Natural killer cell (primary cell): ENCODE measurements at regions not wholly inside any gene's neighbourhood (a gene's known extent, or its start where the extent isn't known, plus 50 kb on each side); places are given as distances from the start of the nearest gene placed in this dataset.

ENCODE experiments used
- ATAC-seq, 3 donors: fragments of 150-1000 bp in 2 of 3; fragments of 200-7000 bp in 1 of 3; cut with Tn5 transposase; 1 replicate in 1 of 3; 2 replicates in 2 of 3; pipeline ENCODE4 v1.10.0; 2021; ENCODE audit warnings: mild to moderate bottlenecking in 2 of 3, moderate library complexity in 2 of 3
- DNase-seq, 2 donors: peaks; one replicate each; pipeline versions ENCODE4 v3.0.0 to v3.0.0-alpha.2; 2013 to 2021; ENCODE audit warnings: mixed read lengths in 1 of 2
- H3K27ac ChIP-seq: one replicate; pipeline ENCODE4 v1.5.1; 2013; ENCODE audit warnings: mild to moderate bottlenecking, low read length
- H3K27me3 ChIP-seq: one replicate; pipeline ENCODE4 v1.6.1; 2013; ENCODE audit warnings: low read length; ENCODE audit not compliant: control insufficient read depth, insufficient read depth
- H3K36me3 ChIP-seq: one replicate; pipeline ENCODE4 v1.6.1; 2013; ENCODE audit warnings: low read length; ENCODE audit not compliant: control insufficient read depth, insufficient read depth
- H3K4me1 ChIP-seq: one replicate; pipeline ENCODE4 v1.6.1; 2013; ENCODE audit warnings: low read length; ENCODE audit not compliant: control insufficient read depth, insufficient read depth
- H3K4me3 ChIP-seq: one replicate; pipeline ENCODE4 v1.5.1; 2013; ENCODE audit warnings: low read length
- H3K9me3 ChIP-seq: one replicate; pipeline ENCODE4 v1.6.1; 2013; ENCODE audit warnings: low read length; ENCODE audit not compliant: control insufficient read depth, insufficient read depth
- H3K27ac Mint-ChIP-seq, 2 donors: one replicate each; pipeline ENCODE4 v1.8.0; 2022; ENCODE audit warnings: mild to moderate bottlenecking in 2 of 2, mixed read lengths in 2 of 2, moderate library complexity in 1 of 2
- H3K27me3 Mint-ChIP-seq, 2 donors: one replicate each; pipeline ENCODE4 v1.8.0; 2022; ENCODE audit warnings: low read depth in 2 of 2, mixed read lengths in 2 of 2
- H3K36me3 Mint-ChIP-seq: one replicate; pipeline ENCODE4 v1.8.0; 2022; ENCODE audit warnings: mixed read lengths
- H3K4me1 Mint-ChIP-seq, 2 donors: one replicate each; pipeline ENCODE4 v1.8.0; 2022; ENCODE audit warnings: mixed read lengths in 2 of 2
- H3K4me3 Mint-ChIP-seq: one replicate; pipeline ENCODE4 v1.8.0; 2022; ENCODE audit warnings: mild to moderate bottlenecking, moderate library complexity, mixed read lengths
- H3K9me3 Mint-ChIP-seq, 2 donors: one replicate each; pipeline ENCODE4 v1.8.0; 2022; ENCODE audit warnings: mixed read lengths in 2 of 2
- CTCF ChIP-seq: fragments of 200-600 bp; IDR thresholded peaks from one replicate; pipeline ENCODE4 v1.8.0; 2022; ENCODE audit warnings: antibody characterized with exemption
- WGBS: methylation state at CpG from one replicate; pipeline ENCODE4 v1.1.7; 2013; ENCODE audit warnings: missing lambda C conversion rate; ENCODE audit not compliant: insufficient coverage; 5-methylcytosine and 5-hydroxymethylcytosine counted together
- intact Hi-C: fragments of 100-400 bp; cut with micrococcal nuclease; formaldehyde crosslinking; loops from one replicate; pipeline ENCODE4 v1.14.2; 2022

- no peaks in the 10 kb centered on the region for H3K9me3 ChIP-seq
- H3K27me3 Mint-ChIP-seq, result peaks cover 0 to 20% of the 10 kb centered on the region in 2 donors
- no peaks in the 10 kb centered on the region for H3K36me3 Mint-ChIP-seq
- no peaks in the 10 kb centered on the region for H3K4me1 Mint-ChIP-seq
- intact Hi-C loops, result no loop called here
- no peak overlapping the region for H3K4me3 Mint-ChIP-seq
- no peak overlapping the region for H3K27ac Mint-ChIP-seq
- no peaks in the 10 kb centered on the region for H3K36me3 ChIP-seq
- WGBS, result 100% methylated on average over 2 of the region's 2 CpGs
- no peak overlapping the region for H3K27ac ChIP-seq
- ATAC-seq (no peak), DNase-seq (no peak)
- peaks cover 0 to 3% of the 10 kb centered on the region in 2 donors for H3K9me3 Mint-ChIP-seq
- TF ChIP-seq CTCF, result no peak
- H3K4me3 ChIP-seq, result no peak overlapping the region
- H3K27me3 ChIP-seq, result no peaks in the 10 kb centered on the region
- no peaks in the 10 kb centered on the region for H3K4me1 ChIP-seq
These were observed 83.8 kb upstream of the KL start for GRCh38 chr13:32932376-32932775.

GRCh38 chr13:32936716-32937115, 79.5 kb upstream of the KL start:
- intact Hi-C loops, result no loop called here
- peaks cover 5% of the 10 kb centered on the region for H3K9me3 ChIP-seq
- H3K4me3 ChIP-seq, result no peak overlapping the region
- H3K4me1 ChIP-seq, result no peaks in the 10 kb centered on the region
- no peak for TF ChIP-seq CTCF
- no peak for DNase-seq
- Mint-ChIP-seq H3K4me1 (peaks cover 10 to 12% of the 10 kb centered on the region in 2 donors), H3K4me3 (no peak overlapping the region), H3K9me3 (peaks cover 0 to 3% of the 10 kb centered on the region in 2 donors), H3K27me3 (peaks cover 0 to 26% of the 10 kb centered on the region in 2 donors), H3K27ac (no peak overlapping the region), H3K36me3 (no peaks in the 10 kb centered on the region)
- no peak for ATAC-seq
- no peaks in the 10 kb centered on the region for H3K36me3 ChIP-seq
- no peaks in the 10 kb centered on the region for H3K27me3 ChIP-seq
- no peak overlapping the region for H3K27ac ChIP-seq
- 100% methylated on average over 1 of the region's 3 CpGs for WGBS

- 94% methylated on average over 2 of the region's 2 CpGs for WGBS
- Histone ChIP-seq H3K27ac (no peak overlapping the region), H3K4me3 (no peak overlapping the region), H3K4me1 (no peaks in the 10 kb centered on the region), H3K36me3 (no peaks in the 10 kb centered on the region), H3K9me3 (peaks cover 5% of the 10 kb centered on the region), H3K27me3 (no peaks in the 10 kb centered on the region)
- TF ChIP-seq CTCF, result no peak
- no peaks in the 10 kb centered on the region for H3K9me3 Mint-ChIP-seq
- no peaks in the 10 kb centered on the region for H3K36me3 Mint-ChIP-seq
- intact Hi-C loops, result no loop called here
- no peak overlapping the region for H3K4me3 Mint-ChIP-seq
- no peak for DNase-seq
- peaks cover 13% of the 10 kb centered on the region in 2 donors for H3K4me1 Mint-ChIP-seq
- ATAC-seq, result no peak
- H3K27ac Mint-ChIP-seq, result no peak overlapping the region
- H3K27me3 Mint-ChIP-seq, result peaks cover 0 to 30% of the 10 kb centered on the region in 2 donors
These were observed 77.9 kb upstream of the KL start for GRCh38 chr13:32938314-32938713.

- no peak overlapping the region for H3K27ac ChIP-seq
- Mint-ChIP-seq H3K36me3 (no peaks in the 10 kb centered on the region), H3K4me1 (peaks cover 13% of the 10 kb centered on the region in 2 donors), H3K27me3 (peaks cover 0 to 27% of the 10 kb centered on the region in 2 donors), H3K27ac (no peak overlapping the region), H3K4me3 (no peak overlapping the region), H3K9me3 (no peaks in the 10 kb centered on the region)
- ATAC-seq (no peak), DNase-seq (no peak)
- H3K27me3 ChIP-seq, result no peaks in the 10 kb centered on the region
- no peaks in the 10 kb centered on the region for H3K4me1 ChIP-seq
- H3K9me3 ChIP-seq, result peaks cover 5% of the 10 kb centered on the region
- intact Hi-C loops, result no loop called here
- 92% methylated on average over 2 of the region's 2 CpGs for WGBS
- H3K4me3 ChIP-seq, result no peak overlapping the region
- no peak for TF ChIP-seq CTCF
- H3K36me3 ChIP-seq, result no peaks in the 10 kb centered on the region
These were observed 77.3 kb upstream of the KL start for GRCh38 chr13:32938907-32939306.
